ENCODE measurements at regions not wholly inside any gene's neighbourhood (a gene's known extent, or its start where the extent isn't known, plus 50 kb on each side); places are given as distances from the start of the nearest gene placed in this dataset.

DNA sequence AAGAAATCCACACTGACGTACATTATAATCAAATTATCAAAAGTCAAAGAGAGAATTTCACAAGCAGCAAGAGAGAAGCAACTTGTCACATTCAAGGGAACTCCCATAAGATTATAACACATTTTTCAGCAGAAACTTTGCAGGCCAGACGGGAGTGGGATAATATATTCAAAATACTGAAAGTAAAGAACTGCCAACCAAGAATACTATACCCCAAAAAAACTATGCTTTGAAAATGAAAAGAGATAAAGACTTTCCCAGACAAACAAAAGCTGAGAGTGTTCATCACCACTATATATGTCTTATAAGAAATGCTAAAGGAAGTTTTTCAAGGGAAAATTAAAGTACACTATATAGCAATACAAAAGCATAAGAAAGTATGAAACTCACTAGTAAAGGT is 91.5 kb upstream of the PPP2R3A start:
- H3K4me3 ChIP-seq (replicated peaks; ENCODE audit: low read depth, low read length), result no peak overlapping the region
- DNase-seq (ENCODE audit: extremely low read depth, insufficient read length), result no peak
- H3K36me3 ChIP-seq (ENCODE audit: control insufficient read depth, insufficient read depth, low read length), result no peaks in the 10 kb centered on the region
- H3K27me3 ChIP-seq (replicated peaks; ENCODE audit: control insufficient read depth, insufficient read depth, low read length), result no peaks in the 10 kb centered on the region
- TF ChIP-seq, protein P1, sequence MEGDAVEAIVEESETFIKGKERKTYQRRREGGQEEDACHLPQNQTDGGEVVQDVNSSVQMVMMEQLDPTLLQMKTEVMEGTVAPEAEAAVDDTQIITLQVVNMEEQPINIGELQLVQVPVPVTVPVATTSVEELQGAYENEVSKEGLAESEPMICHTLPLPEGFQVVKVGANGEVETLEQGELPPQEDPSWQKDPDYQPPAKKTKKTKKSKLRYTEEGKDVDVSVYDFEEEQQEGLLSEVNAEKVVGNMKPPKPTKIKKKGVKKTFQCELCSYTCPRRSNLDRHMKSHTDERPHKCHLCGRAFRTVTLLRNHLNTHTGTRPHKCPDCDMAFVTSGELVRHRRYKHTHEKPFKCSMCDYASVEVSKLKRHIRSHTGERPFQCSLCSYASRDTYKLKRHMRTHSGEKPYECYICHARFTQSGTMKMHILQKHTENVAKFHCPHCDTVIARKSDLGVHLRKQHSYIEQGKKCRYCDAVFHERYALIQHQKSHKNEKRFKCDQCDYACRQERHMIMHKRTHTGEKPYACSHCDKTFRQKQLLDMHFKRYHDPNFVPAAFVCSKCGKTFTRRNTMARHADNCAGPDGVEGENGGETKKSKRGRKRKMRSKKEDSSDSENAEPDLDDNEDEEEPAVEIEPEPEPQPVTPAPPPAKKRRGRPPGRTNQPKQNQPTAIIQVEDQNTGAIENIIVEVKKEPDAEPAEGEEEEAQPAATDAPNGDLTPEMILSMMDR (IDR thresholded peaks at IDR 0.05; ENCODE audit: insufficient read depth, low read length, poor library complexity, severe bottlenecking), result no peak

DNA sequence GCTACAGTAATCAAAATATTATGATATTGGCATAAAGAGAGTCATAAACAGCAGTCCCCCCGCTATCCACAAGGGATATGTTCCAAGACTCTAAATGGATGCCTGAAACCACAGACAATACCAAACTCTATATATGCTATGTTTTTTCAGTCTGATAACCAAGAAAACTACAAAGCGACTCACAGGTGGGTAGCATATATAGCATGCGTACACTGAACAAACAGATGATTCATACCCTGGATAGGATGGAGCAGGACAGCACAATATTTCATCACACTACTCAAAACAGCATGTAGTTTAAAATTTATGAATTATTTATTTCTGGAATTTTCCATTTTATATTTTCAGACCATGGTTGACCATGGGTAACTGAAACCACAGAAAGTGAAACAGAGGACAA is 87.0 kb upstream of the PPP2R3A start:
- Histone ChIP-seq H3K27me3 (replicated peaks; ENCODE audit: control insufficient read depth, insufficient read depth, low read length) (no peaks in the 10 kb centered on the region), H3K36me3 (ENCODE audit: control insufficient read depth, insufficient read depth, low read length) (no peaks in the 10 kb centered on the region), H3K4me3 (replicated peaks; ENCODE audit: low read depth, low read length) (no peak overlapping the region)
- TF ChIP-seq, protein P1 (IDR thresholded peaks at IDR 0.05; ENCODE audit: insufficient read depth, low read length, poor library complexity, severe bottlenecking), result no peak
- DNase-seq (ENCODE audit: extremely low read depth, insufficient read length), result no peak

DNA sequence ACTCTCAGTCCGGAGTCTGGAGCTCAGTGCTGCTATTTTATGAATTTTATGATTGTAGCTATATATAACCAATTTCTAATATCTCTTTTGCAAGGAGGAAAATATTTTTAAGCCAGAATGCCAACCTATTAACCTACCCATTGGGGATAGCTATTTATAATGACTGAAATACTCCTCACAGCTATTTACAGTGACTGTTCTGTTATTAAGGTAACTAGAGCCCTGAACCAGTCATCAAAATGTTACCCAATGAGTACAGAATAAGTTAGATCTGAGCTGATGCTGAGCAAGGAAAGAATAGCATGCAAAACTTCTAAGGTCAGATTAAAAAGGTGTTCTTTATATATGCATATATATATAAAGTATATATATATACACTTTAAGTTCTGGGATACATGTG is 79.6 kb upstream of the PPP2R3A start:
- no peak overlapping the region for H3K4me3 ChIP-seq (replicated peaks; ENCODE audit: low read depth, low read length)
- DNase-seq (ENCODE audit: extremely low read depth, insufficient read length), result no peak
- TF ChIP-seq, protein P1 (IDR thresholded peaks at IDR 0.05; ENCODE audit: insufficient read depth, low read length, poor library complexity, severe bottlenecking), result no peak
- H3K27me3 ChIP-seq (replicated peaks; ENCODE audit: control insufficient read depth, insufficient read depth, low read length), result no peaks in the 10 kb centered on the region
- H3K36me3 ChIP-seq (ENCODE audit: control insufficient read depth, insufficient read depth, low read length), result no peaks in the 10 kb centered on the region

DNA sequence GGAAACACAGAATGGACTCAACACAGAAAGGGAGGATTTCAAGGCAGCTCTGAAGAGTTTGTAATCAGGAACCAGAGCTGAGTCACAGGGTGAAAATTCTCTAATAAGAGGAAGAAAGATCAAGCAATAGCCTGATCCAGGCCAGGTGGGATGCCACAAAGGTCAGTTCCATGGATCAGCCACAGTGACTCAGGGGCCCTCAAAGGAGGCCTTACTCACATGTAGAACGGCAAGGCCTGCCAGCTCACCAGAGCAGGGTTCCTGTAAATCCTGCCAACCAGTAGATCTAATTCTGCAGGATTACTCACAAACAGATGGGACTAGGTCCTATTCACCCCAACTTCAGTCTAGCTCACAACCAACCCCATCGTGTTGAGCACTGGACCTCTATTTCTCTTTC is 78.3 kb upstream of the PPP2R3A start:
- Histone ChIP-seq H3K4me3 (replicated peaks; ENCODE audit: low read depth, low read length) (no peak overlapping the region), H3K27me3 (replicated peaks; ENCODE audit: control insufficient read depth, insufficient read depth, low read length) (no peaks in the 10 kb centered on the region; the same call in 1 of the 2 replicates), H3K36me3 (ENCODE audit: control insufficient read depth, insufficient read depth, low read length) (no peaks in the 10 kb centered on the region)
- no peak for DNase-seq (ENCODE audit: extremely low read depth, insufficient read length)
- TF ChIP-seq, protein P1 (IDR thresholded peaks at IDR 0.05; ENCODE audit: insufficient read depth, low read length, poor library complexity, severe bottlenecking), result no peak

DNA sequence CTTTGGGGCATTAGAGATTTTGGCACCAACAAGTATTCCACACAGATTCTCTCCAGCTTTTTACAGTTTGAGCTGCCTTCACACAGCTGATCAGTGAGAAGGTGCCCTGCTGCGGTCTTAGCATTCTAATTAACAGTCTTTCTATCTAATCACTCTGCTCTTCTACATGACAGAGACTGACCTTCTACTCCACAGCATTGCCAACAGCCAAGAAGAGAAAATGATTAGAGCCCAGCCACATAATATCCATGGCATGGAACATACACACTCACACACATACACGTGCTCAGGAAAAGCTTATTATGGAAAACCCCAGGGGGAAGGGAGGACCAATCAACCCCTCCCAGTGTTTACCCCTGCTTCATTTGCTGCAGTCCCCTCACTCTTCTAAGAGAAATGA is 76.1 kb upstream of the PPP2R3A start:
- Histone ChIP-seq H3K27me3 (replicated peaks; ENCODE audit: control insufficient read depth, insufficient read depth, low read length) (no peaks in the 10 kb centered on the region; the same call in 1 of the 2 replicates), H3K36me3 (ENCODE audit: control insufficient read depth, insufficient read depth, low read length) (no peaks in the 10 kb centered on the region), H3K4me3 (replicated peaks; ENCODE audit: low read depth, low read length) (no peak overlapping the region)
- TF ChIP-seq, protein P1 (IDR thresholded peaks at IDR 0.05; ENCODE audit: insufficient read depth, low read length, poor library complexity, severe bottlenecking), result no peak
- no peak for DNase-seq (ENCODE audit: extremely low read depth, insufficient read length)

DNA sequence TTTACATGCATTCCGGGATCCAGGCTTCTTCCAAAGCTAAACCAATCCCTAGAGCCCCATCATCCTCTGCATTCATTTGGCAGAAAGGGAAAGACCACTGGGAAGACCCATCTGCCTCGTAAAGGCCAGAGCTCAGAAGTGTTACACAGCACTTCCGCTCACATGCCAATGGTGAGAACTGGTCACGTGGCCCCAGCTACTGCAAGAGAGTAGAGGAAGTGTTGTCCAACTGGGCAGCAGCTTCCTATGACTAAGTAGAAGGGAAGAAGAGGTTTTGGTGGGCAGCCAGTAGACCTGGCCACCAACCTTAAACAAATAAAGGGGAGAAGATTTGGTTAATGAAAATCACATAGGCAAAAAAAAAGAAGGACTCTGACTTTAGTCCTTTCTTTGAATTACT is 74.4 kb upstream of the PPP2R3A start:
- no peaks in the 10 kb centered on the region for H3K36me3 ChIP-seq (ENCODE audit: control insufficient read depth, insufficient read depth, low read length)
- DNase-seq (ENCODE audit: extremely low read depth, insufficient read length), result no peak
- TF ChIP-seq, protein P1 (IDR thresholded peaks at IDR 0.05; ENCODE audit: insufficient read depth, low read length, poor library complexity, severe bottlenecking), result no peak
- no peak overlapping the region for H3K4me3 ChIP-seq (replicated peaks; ENCODE audit: low read depth, low read length)
- H3K27me3 ChIP-seq (replicated peaks; ENCODE audit: control insufficient read depth, insufficient read depth, low read length), result no peaks in the 10 kb centered on the region; the same call in 1 of the 2 replicates

All from GM06990 (cell line).